ENCODE measurements at regions not wholly inside any gene's neighbourhood (a gene's known extent, or its start where the extent isn't known, plus 50 kb on each side); places are given as distances from the start of the nearest gene placed in this dataset.

DNA sequence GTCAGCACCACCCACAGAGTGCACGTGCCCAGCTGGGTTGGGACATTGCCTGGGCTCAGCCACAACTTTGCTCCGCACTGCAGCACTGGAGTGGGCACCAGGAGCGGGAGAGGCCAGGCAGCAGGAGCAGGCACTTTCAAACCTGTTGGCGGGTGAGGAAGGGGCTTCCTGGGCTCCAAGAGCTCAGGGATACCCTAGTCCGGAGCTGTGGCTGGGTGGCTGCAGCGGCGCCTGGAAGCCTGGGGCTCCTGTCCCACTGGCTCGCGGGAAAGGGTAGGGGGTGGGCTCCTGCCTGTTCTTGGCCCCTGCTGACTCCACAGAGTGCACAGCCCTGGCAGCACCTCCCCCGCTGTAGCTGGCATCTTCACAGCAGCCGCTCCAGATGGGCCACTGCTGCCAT lies 417.6 kb upstream of the RGMA start:
- TF ChIP-seq, protein P1, sequence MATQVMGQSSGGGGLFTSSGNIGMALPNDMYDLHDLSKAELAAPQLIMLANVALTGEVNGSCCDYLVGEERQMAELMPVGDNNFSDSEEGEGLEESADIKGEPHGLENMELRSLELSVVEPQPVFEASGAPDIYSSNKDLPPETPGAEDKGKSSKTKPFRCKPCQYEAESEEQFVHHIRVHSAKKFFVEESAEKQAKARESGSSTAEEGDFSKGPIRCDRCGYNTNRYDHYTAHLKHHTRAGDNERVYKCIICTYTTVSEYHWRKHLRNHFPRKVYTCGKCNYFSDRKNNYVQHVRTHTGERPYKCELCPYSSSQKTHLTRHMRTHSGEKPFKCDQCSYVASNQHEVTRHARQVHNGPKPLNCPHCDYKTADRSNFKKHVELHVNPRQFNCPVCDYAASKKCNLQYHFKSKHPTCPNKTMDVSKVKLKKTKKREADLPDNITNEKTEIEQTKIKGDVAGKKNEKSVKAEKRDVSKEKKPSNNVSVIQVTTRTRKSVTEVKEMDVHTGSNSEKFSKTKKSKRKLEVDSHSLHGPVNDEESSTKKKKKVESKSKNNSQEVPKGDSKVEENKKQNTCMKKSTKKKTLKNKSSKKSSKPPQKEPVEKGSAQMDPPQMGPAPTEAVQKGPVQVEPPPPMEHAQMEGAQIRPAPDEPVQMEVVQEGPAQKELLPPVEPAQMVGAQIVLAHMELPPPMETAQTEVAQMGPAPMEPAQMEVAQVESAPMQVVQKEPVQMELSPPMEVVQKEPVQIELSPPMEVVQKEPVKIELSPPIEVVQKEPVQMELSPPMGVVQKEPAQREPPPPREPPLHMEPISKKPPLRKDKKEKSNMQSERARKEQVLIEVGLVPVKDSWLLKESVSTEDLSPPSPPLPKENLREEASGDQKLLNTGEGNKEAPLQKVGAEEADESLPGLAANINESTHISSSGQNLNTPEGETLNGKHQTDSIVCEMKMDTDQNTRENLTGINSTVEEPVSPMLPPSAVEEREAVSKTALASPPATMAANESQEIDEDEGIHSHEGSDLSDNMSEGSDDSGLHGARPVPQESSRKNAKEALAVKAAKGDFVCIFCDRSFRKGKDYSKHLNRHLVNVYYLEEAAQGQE (IDR thresholded peaks at IDR 0.05; ENCODE audit: insufficient read depth in 1 of 2, low read depth in 2 of 2, low read length in 2 of 2): no peak
- TF ChIP-seq TAF1 (IDR thresholded peaks at IDR 0.05; ENCODE audit: borderline replicate concordance, insufficient read depth, low read length): no peak
- TF ChIP-seq FOXP2 (optimal IDR thresholded peaks at IDR 0.05; ENCODE audit: borderline replicate concordance, extremely low read depth, extremely low read length, insufficient read depth): no peak
- TF ChIP-seq SIN3A (IDR thresholded peaks at IDR 0.05; ENCODE audit: borderline replicate concordance, insufficient read depth, low read length): no peak
- no peak for TF ChIP-seq POLR2AphosphoS5 (IDR thresholded peaks at IDR 0.05; ENCODE audit: low read depth, low read length)

DNA sequence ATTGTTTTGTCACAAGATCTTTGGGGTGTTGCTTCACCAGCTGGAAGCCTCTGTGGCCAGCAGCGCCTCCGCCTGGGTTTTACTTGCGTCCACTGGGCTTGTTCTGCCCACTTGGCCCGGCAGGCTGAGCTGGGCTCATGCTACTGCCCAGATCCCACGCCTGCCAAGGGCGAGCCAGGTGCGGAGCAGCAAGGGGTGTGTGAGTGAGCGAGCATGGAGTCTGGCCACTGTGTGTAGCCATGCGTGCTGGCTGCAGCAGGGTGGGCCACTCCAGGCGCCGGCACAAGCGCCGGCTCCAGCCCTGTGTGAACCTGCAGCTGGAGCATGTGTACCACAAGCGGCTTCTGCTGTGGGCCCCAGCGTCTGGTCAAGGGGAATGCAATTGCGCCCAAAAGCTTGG lies 416.5 kb upstream of the RGMA start:
- TF ChIP-seq TAF1 (IDR thresholded peaks at IDR 0.05; ENCODE audit: borderline replicate concordance, insufficient read depth, low read length): no peak
- TF ChIP-seq POLR2AphosphoS5 (IDR thresholded peaks at IDR 0.05; ENCODE audit: low read depth, low read length): no peak
- no peak for TF ChIP-seq FOXP2 (optimal IDR thresholded peaks at IDR 0.05; ENCODE audit: borderline replicate concordance, extremely low read depth, extremely low read length, insufficient read depth)
- TF ChIP-seq, protein P1 (IDR thresholded peaks at IDR 0.05; ENCODE audit: insufficient read depth in 1 of 2, low read depth in 2 of 2, low read length in 2 of 2): no peak
- TF ChIP-seq SIN3A (IDR thresholded peaks at IDR 0.05; ENCODE audit: borderline replicate concordance, insufficient read depth, low read length): no peak

DNA sequence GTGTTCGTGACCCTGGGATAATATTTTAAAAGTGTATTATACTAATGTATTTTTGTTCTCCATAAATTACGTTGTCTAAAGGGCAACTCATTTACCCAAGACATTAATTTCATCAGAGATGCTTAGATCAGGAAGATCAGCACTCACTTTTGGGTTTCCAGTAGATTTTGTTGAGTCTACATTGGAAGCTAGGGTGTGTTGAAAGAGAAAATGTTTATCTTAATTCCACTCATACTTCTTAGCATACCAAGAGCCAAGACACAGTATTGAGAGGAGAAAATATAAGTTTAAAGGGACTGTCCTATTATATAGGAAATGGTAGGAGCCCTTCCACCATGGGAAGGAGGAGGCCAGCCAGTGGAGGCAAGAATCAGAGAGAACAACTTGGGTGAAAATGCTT lies 412.9 kb upstream of the RGMA start:
- TF ChIP-seq, protein P1 (IDR thresholded peaks at IDR 0.05; ENCODE audit: insufficient read depth in 1 of 2, low read depth in 2 of 2, low read length in 2 of 2): no peak
- TF ChIP-seq FOXP2 (optimal IDR thresholded peaks at IDR 0.05; ENCODE audit: borderline replicate concordance, extremely low read depth, extremely low read length, insufficient read depth) (no peak), SIN3A (IDR thresholded peaks at IDR 0.05; ENCODE audit: borderline replicate concordance, insufficient read depth, low read length) (no peak), TAF1 (IDR thresholded peaks at IDR 0.05; ENCODE audit: borderline replicate concordance, insufficient read depth, low read length) (no peak), POLR2AphosphoS5 (IDR thresholded peaks at IDR 0.05; ENCODE audit: low read depth, low read length) (no peak)

DNA sequence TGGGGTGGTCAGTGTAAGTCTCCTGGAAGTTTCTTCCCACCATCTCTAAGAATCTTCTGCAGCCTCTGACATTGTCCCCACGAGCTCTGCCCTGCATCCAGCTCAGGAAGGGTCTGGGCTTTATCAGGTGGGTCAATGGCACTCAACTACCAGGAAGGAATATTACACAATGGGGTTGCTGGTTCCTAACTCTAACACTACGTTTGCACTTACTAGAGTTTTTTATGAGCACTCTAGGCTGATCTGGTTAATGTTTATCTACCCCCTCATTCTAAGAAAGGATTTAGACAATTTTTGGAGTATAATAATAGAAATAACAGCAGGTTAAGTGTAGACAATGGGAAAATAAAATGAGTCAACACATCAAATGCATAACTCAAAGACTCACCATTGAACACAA lies 411.1 kb upstream of the RGMA start:
- TF ChIP-seq TAF1 (IDR thresholded peaks at IDR 0.05; ENCODE audit: borderline replicate concordance, insufficient read depth, low read length): no peak
- no peak for TF ChIP-seq FOXP2 (optimal IDR thresholded peaks at IDR 0.05; ENCODE audit: borderline replicate concordance, extremely low read depth, extremely low read length, insufficient read depth)
- no peak for TF ChIP-seq POLR2AphosphoS5 (IDR thresholded peaks at IDR 0.05; ENCODE audit: low read depth, low read length)
- TF ChIP-seq SIN3A (IDR thresholded peaks at IDR 0.05; ENCODE audit: borderline replicate concordance, insufficient read depth, low read length): no peak
- TF ChIP-seq, protein P1 (IDR thresholded peaks at IDR 0.05; ENCODE audit: insufficient read depth in 1 of 2, low read depth in 2 of 2, low read length in 2 of 2): no peak

GRCh38 chr15:93497291-93497690 lies 408.3 kb upstream of the RGMA start:
- TF ChIP-seq SIN3A (IDR thresholded peaks at IDR 0.05; ENCODE audit: borderline replicate concordance, insufficient read depth, low read length): no peak
- TF ChIP-seq POLR2AphosphoS5 (IDR thresholded peaks at IDR 0.05; ENCODE audit: low read depth, low read length): no peak
- no peak for TF ChIP-seq FOXP2 (optimal IDR thresholded peaks at IDR 0.05; ENCODE audit: borderline replicate concordance, extremely low read depth, extremely low read length, insufficient read depth)
- TF ChIP-seq TAF1 (IDR thresholded peaks at IDR 0.05; ENCODE audit: borderline replicate concordance, insufficient read depth, low read length): no peak
- TF ChIP-seq, protein P1 (IDR thresholded peaks at IDR 0.05; ENCODE audit: insufficient read depth in 1 of 2, low read depth in 2 of 2, low read length in 2 of 2): no peak

Measured in PFSK-1 (cell line).